ENCODE measurements at regions not wholly inside any gene's neighbourhood (a gene's known extent, or its start where the extent isn't known, plus 50 kb on each side); places are given as distances from the start of the nearest gene placed in this dataset.
"Not testable (repeated sequence)": the region's sequence is repeated elsewhere in the genome, so short reads cannot be mapped to it uniquely, and the experiment has no call there.

DNA sequence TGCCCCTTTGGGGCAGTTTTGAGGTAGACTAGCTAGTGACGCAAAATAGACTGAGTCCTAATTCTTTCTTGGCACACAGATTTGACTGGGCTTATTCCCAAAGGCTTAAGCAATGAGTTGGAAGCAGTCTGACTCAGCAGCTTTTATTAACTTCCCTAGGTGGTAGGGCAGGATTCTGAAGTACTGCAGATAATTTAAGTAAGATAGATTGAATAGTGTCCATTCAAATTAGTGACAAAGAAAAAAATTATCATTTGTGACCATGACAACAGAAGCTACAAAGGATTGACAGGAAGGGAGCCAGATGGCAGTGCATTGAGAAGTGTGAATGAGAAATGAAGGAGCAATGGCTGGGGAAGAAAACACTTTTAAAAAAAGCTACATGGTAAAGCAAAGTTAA is 649.4 kb downstream of the CDH9 start:
- no peaks in the 10 kb centered on the region for H3K4me1 Mint-ChIP-seq
- Histone ChIP-seq H2AFZ (ENCODE audit: insufficient read depth, low read depth, low read length, poor library complexity, severe bottlenecking) (no peak overlapping the region), H3K79me2 (ENCODE audit: control insufficient read depth, insufficient read depth, low read length) (no peaks in the 10 kb centered on the region), H3K27me3 (replicated peaks in 1 of 4; ENCODE audit: control extremely low read depth in 1 of 4, control insufficient read depth in 3 of 4, insufficient read depth in 4 of 4, low read length in 3 of 4) (no peaks in the 10 kb centered on the region), H3K36me3 (replicated peaks in 1 of 2; ENCODE audit: control extremely low read depth in 1 of 2, control insufficient read depth in 1 of 2, extremely low read depth in 1 of 2, insufficient read depth in 2 of 2, low read length in 1 of 2) (no peaks in the 10 kb centered on the region), H3K9ac (ENCODE audit: low read length) (no peak overlapping the region), H3K4me2 (replicated peaks; ENCODE audit: low read depth, low read length, poor library complexity, severe bottlenecking) (no peak overlapping the region), H3K27ac (ENCODE audit: low read length in 2 of 2) (no peak overlapping the region), H4K20me1 (ENCODE audit: control insufficient read depth, insufficient read depth, low read length, poor library complexity, severe bottlenecking) (no peaks in the 10 kb centered on the region), H3K4me1 (ENCODE audit: control insufficient read depth in 2 of 2, insufficient read depth in 2 of 2, low read length in 2 of 2) (no peaks in the 10 kb centered on the region), H3K9me3 (ENCODE audit: control extremely low read depth in 1 of 3, control insufficient read depth in 2 of 3, insufficient read depth in 1 of 3, low read length in 2 of 3) (peaks cover 0 to 2% (median 0%) of the 10 kb centered on the region in 3 donors), H3K4me3 (ENCODE audit: control extremely low read depth in 1 of 5, extremely low read depth in 1 of 5, insufficient read depth in 1 of 5, low read depth in 2 of 5, low read length in 4 of 5) (no peak overlapping the region)
- H3K4me3 Mint-ChIP-seq = no peak overlapping the region
- no peak for ATAC-seq (ENCODE audit: low read depth)
- POLR2A ChIA-PET = no interaction called here
- no peak for DNase-seq
- H3K27ac Mint-ChIP-seq = no peak overlapping the region
- TF ChIP-seq, protein P1, sequence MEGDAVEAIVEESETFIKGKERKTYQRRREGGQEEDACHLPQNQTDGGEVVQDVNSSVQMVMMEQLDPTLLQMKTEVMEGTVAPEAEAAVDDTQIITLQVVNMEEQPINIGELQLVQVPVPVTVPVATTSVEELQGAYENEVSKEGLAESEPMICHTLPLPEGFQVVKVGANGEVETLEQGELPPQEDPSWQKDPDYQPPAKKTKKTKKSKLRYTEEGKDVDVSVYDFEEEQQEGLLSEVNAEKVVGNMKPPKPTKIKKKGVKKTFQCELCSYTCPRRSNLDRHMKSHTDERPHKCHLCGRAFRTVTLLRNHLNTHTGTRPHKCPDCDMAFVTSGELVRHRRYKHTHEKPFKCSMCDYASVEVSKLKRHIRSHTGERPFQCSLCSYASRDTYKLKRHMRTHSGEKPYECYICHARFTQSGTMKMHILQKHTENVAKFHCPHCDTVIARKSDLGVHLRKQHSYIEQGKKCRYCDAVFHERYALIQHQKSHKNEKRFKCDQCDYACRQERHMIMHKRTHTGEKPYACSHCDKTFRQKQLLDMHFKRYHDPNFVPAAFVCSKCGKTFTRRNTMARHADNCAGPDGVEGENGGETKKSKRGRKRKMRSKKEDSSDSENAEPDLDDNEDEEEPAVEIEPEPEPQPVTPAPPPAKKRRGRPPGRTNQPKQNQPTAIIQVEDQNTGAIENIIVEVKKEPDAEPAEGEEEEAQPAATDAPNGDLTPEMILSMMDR (IDR thresholded peaks at IDR 0.05) = no peak
- no peak for TF ChIP-seq EZH2 (IDR thresholded peaks at IDR 0.05; ENCODE audit: borderline replicate concordance, insufficient read depth, low read depth, low read length, poor library complexity, severe bottlenecking)
- no CpG with 5 or more reads among the region's 1 CpG for whole genome bisulfite sequencing (ENCODE audit: insufficient coverage)
- intact Hi-C loops (cut with micrococcal nuclease) = no loop called here
- CTCF ChIA-PET = no interaction called here
- no peaks in the 10 kb centered on the region for H3K27me3 Mint-ChIP-seq
- H3K9me3 Mint-ChIP-seq (ENCODE audit: insufficient read depth) = peaks cover 5% of the 10 kb centered on the region

DNA sequence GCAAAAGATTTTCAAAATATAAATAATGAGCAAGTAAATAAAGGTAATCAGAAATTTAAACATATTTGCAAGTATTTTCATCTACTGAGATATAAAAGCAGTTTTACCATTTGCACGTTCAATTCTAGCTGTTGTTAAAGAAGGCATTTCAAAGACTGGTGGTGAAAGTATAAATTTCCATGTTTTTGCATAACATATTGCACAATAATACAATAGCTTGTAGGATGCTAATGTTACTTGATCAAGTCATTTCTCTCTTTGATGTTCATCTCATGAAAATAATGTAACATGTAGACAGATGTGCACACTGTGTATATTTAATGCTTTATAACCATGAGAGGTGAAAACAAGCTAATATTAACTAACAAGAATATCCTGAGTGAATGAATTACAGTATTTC is 651.9 kb downstream of the CDH9 start:
- Histone ChIP-seq H3K4me3 (ENCODE audit: control extremely low read depth in 1 of 5, extremely low read depth in 1 of 5, insufficient read depth in 1 of 5, low read depth in 2 of 5, low read length in 4 of 5) (no peak overlapping the region), H3K27me3 (replicated peaks in 1 of 4; ENCODE audit: control extremely low read depth in 1 of 4, control insufficient read depth in 3 of 4, insufficient read depth in 4 of 4, low read length in 3 of 4) (no peaks in the 10 kb centered on the region), H3K4me1 (ENCODE audit: control insufficient read depth in 2 of 2, insufficient read depth in 2 of 2, low read length in 2 of 2) (no peaks in the 10 kb centered on the region), H3K4me2 (replicated peaks; ENCODE audit: low read depth, low read length, poor library complexity, severe bottlenecking) (no peak overlapping the region), H3K9me3 (ENCODE audit: control extremely low read depth in 1 of 3, control insufficient read depth in 2 of 3, insufficient read depth in 1 of 3, low read length in 2 of 3) (no peaks in the 10 kb centered on the region), H3K9ac (ENCODE audit: low read length) (no peak overlapping the region), H4K20me1 (ENCODE audit: control insufficient read depth, insufficient read depth, low read length, poor library complexity, severe bottlenecking) (no peaks in the 10 kb centered on the region), H3K27ac (ENCODE audit: low read length in 2 of 2) (no peak overlapping the region), H3K79me2 (ENCODE audit: control insufficient read depth, insufficient read depth, low read length) (no peaks in the 10 kb centered on the region), H2AFZ (ENCODE audit: insufficient read depth, low read depth, low read length, poor library complexity, severe bottlenecking) (no peak overlapping the region), H3K36me3 (replicated peaks in 1 of 2; ENCODE audit: control extremely low read depth in 1 of 2, control insufficient read depth in 1 of 2, extremely low read depth in 1 of 2, insufficient read depth in 2 of 2, low read length in 1 of 2) (no peaks in the 10 kb centered on the region)
- WGBS (ENCODE audit: insufficient coverage) = no CpG with 5 or more reads among the region's 1 CpG
- no peak for TF ChIP-seq EZH2 (IDR thresholded peaks at IDR 0.05; ENCODE audit: borderline replicate concordance, insufficient read depth, low read depth, low read length, poor library complexity, severe bottlenecking)
- TF ChIP-seq, protein P1 (IDR thresholded peaks at IDR 0.05) = no peak
- no peak overlapping the region for H3K4me3 Mint-ChIP-seq
- no peaks in the 10 kb centered on the region for H3K4me1 Mint-ChIP-seq
- no peak for ATAC-seq (ENCODE audit: low read depth)
- intact Hi-C loops (cut with micrococcal nuclease) = no loop called here
- no peaks in the 10 kb centered on the region for H3K9me3 Mint-ChIP-seq (ENCODE audit: insufficient read depth)
- POLR2A ChIA-PET = no interaction called here
- no peak overlapping the region for H3K27ac Mint-ChIP-seq
- no peak for DNase-seq
- CTCF ChIA-PET = no interaction called here
- no peaks in the 10 kb centered on the region for H3K27me3 Mint-ChIP-seq

DNA sequence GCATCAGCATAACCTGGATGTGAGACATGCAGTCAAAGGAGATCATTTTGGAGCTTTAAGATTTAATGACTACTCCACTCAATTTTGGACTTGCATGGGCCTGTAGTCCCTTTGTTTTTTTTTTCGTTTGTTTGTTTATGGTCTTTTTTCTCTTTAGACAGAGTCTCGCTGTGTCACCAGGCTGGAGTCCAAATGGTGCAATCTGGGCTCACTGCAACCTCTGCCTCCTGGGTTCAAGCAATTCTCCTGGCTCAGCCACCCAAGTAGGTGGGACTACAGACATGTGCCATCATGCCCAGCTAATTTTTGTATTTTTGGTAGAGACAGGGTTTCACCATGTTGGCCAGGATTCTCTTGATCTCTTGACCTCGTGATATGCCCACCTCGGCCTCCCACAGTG is 673.8 kb downstream of the CDH9 start:
- 84% methylated on average over 4 of the region's 4 CpGs for WGBS (ENCODE audit: insufficient coverage)
- H3K9ac ChIP-seq (ENCODE audit: low read length); CTCF ChIA-PET: not testable (repeated sequence)

More for the DNA sequence above, 673.8 kb downstream of the CDH9 start:
- H3K4me2 ChIP-seq (replicated peaks; ENCODE audit: low read depth, low read length, poor library complexity, severe bottlenecking); ATAC-seq (ENCODE audit: low read depth); H3K36me3 ChIP-seq (replicated peaks in 1 of 2; ENCODE audit: control extremely low read depth in 1 of 2, control insufficient read depth in 1 of 2, extremely low read depth in 1 of 2, insufficient read depth in 2 of 2, low read length in 1 of 2); H3K27me3 Mint-ChIP-seq; H3K27me3 ChIP-seq (replicated peaks in 1 of 4; ENCODE audit: control extremely low read depth in 1 of 4, control insufficient read depth in 3 of 4, insufficient read depth in 4 of 4, low read length in 3 of 4); H3K4me3 ChIP-seq (ENCODE audit: control extremely low read depth in 1 of 5, extremely low read depth in 1 of 5, insufficient read depth in 1 of 5, low read depth in 2 of 5, low read length in 4 of 5); H3K27ac Mint-ChIP-seq; H3K79me2 ChIP-seq (ENCODE audit: control insufficient read depth, insufficient read depth, low read length); intact Hi-C loops (cut with micrococcal nuclease); POLR2A ChIA-PET; H3K4me1 Mint-ChIP-seq; H4K20me1 ChIP-seq (ENCODE audit: control insufficient read depth, insufficient read depth, low read length, poor library complexity, severe bottlenecking); H3K27ac ChIP-seq (ENCODE audit: low read length in 2 of 2); H2AFZ ChIP-seq (ENCODE audit: insufficient read depth, low read depth, low read length, poor library complexity, severe bottlenecking); H3K4me3 Mint-ChIP-seq; DNase-seq; H3K4me1 ChIP-seq (ENCODE audit: control insufficient read depth in 2 of 2, insufficient read depth in 2 of 2, low read length in 2 of 2): not testable (repeated sequence)
- peaks cover 21% of the 10 kb centered on the region for H3K9me3 Mint-ChIP-seq (ENCODE audit: insufficient read depth)
- peaks cover 0 to 32% (median 6%) of the 10 kb centered on the region in 3 donors for H3K9me3 ChIP-seq (ENCODE audit: control extremely low read depth in 1 of 3, control insufficient read depth in 2 of 3, insufficient read depth in 1 of 3, low read length in 2 of 3)

All from B cell (primary cell).